ENCODE measurements at regions not wholly inside any gene's neighbourhood (a gene's known extent, or its start where the extent isn't known, plus 50 kb on each side); places are given as distances from the start of the nearest gene placed in this dataset.

GRCh38 chr4:20096911-20097310, 154.8 kb upstream of the SLIT2 start:
- Histone ChIP-seq H3K79me2 (ENCODE audit: control insufficient read depth, insufficient read depth, low read length) (no peaks in the 10 kb centered on the region), H3K4me1 (ENCODE audit: control insufficient read depth, extremely low read depth, insufficient read depth, low read length) (no peaks in the 10 kb centered on the region), H3K9ac (replicated peaks; ENCODE audit: extremely low read depth, insufficient read depth, low read length) (no peak overlapping the region), H3K4me3 (replicated peaks in 1 of 3; ENCODE audit: insufficient read depth in 1 of 3, low read depth in 1 of 3, low read length in 3 of 3) (no peak overlapping the region), H2AFZ (ENCODE audit: low read depth, low read length) (no peak overlapping the region), H3K9me1 (replicated peaks; ENCODE audit: control insufficient read depth, extremely low read depth, insufficient read depth, low read length) (no peaks in the 10 kb centered on the region), H3K9me3 (replicated peaks; ENCODE audit: control insufficient read depth, insufficient read depth, low read length) (no peaks in the 10 kb centered on the region), H3K36me3 (ENCODE audit: control insufficient read depth in 2 of 2, extremely low read depth in 1 of 2, insufficient read depth in 2 of 2, low read length in 2 of 2) (no peaks in the 10 kb centered on the region), H3K4me2 (ENCODE audit: insufficient read depth, low read length) (no peak overlapping the region), H4K20me1 (replicated peaks; ENCODE audit: control insufficient read depth, extremely low read depth, insufficient read depth, low read length) (no peaks in the 10 kb centered on the region), H3K27ac (ENCODE audit: insufficient read depth, low read depth, low read length) (no peak overlapping the region), H3K27me3 (ENCODE audit: control insufficient read depth in 2 of 2, insufficient read depth in 2 of 2, low read length in 2 of 2) (no peaks in the 10 kb centered on the region)
- ChIA-PET POLR2A (no interaction called here), CTCF (interaction anchor here (1.7 kb wide), 1 partner anchor 13 kb away, joined by 4 read pairs; no protein-coding TSS in a partner anchor)
- dilution Hi-C loops (cut with MboI; ENCODE audit: extremely low pct_ligation_motif_present, low sequenced_read_pairs) (no loop called here), intact Hi-C loops (cut with micrococcal nuclease) (no loop called here)
- TF ChIP-seq JUN (IDR thresholded peaks at IDR 0.05; ENCODE audit: borderline replicate concordance, insufficient read depth, insufficient read length, low read depth): no peak
- TF ChIP-seq EZH2 (IDR thresholded peaks at IDR 0.05; ENCODE audit: borderline replicate concordance, low read depth, low read length, severe bottlenecking): no peak
- FAIRE-seq: no peak
- no peak for DNase-seq (ENCODE audit: low read depth, low spot score)
- no TSS peak for BruUV-seq (replicated peaks)

GRCh38 chr4:20095805-20096541, 155.7 kb upstream of the SLIT2 start:
- ChIA-PET CTCF (interaction anchor here (1.7 kb wide), 1 partner anchor 14 kb away, joined by 4 read pairs; no protein-coding TSS in a partner anchor), POLR2A (no interaction called here)
- Histone ChIP-seq H3K9ac (replicated peaks; ENCODE audit: extremely low read depth, insufficient read depth, low read length) (no peak overlapping the region), H3K4me2 (ENCODE audit: insufficient read depth, low read length) (no peak overlapping the region), H3K79me2 (ENCODE audit: control insufficient read depth, insufficient read depth, low read length) (no peaks in the 10 kb centered on the region), H3K27ac (ENCODE audit: insufficient read depth, low read depth, low read length) (no peak overlapping the region), H3K9me1 (replicated peaks; ENCODE audit: control insufficient read depth, extremely low read depth, insufficient read depth, low read length) (no peaks in the 10 kb centered on the region), H3K4me1 (ENCODE audit: control insufficient read depth, extremely low read depth, insufficient read depth, low read length) (no peaks in the 10 kb centered on the region), H4K20me1 (replicated peaks; ENCODE audit: control insufficient read depth, extremely low read depth, insufficient read depth, low read length) (no peaks in the 10 kb centered on the region), H2AFZ (ENCODE audit: low read depth, low read length) (peak overlapping the region; percentile 13), H3K36me3 (ENCODE audit: control insufficient read depth in 2 of 2, extremely low read depth in 1 of 2, insufficient read depth in 2 of 2, low read length in 2 of 2) (no peaks in the 10 kb centered on the region), H3K4me3 (replicated peaks in 1 of 3; ENCODE audit: insufficient read depth in 1 of 3, low read depth in 1 of 3, low read length in 3 of 3) (no peak overlapping the region), H3K27me3 (ENCODE audit: control insufficient read depth in 2 of 2, insufficient read depth in 2 of 2, low read length in 2 of 2) (no peaks in the 10 kb centered on the region), H3K9me3 (replicated peaks; ENCODE audit: control insufficient read depth, insufficient read depth, low read length) (no peaks in the 10 kb centered on the region)
- dilution Hi-C loops (cut with MboI; ENCODE audit: extremely low pct_ligation_motif_present, low sequenced_read_pairs) (no loop called here), intact Hi-C loops (cut with micrococcal nuclease) (no loop called here)
- FAIRE-seq: no peak
- DNase-seq (ENCODE audit: low read depth, low spot score): no peak
- no TSS peak for BruUV-seq (replicated peaks)
- TF ChIP-seq CTCF (IDR thresholded peaks at IDR 0.05; ENCODE audit: extremely low read depth in 1 of 2, insufficient read depth in 1 of 2, low read depth in 1 of 2, low read length in 2 of 2) (no peak), POLR2A (IDR thresholded peaks at IDR 0.05; ENCODE audit: low read depth, low read length) (no peak), MYC (IDR thresholded peaks at IDR 0.05; ENCODE audit: low read depth, low read length) (no peak), EZH2 (IDR thresholded peaks at IDR 0.05; ENCODE audit: borderline replicate concordance, low read depth, low read length, severe bottlenecking) (no peak), GATA2 (IDR thresholded peaks at IDR 0.05; ENCODE audit: insufficient read depth, insufficient read length, low read depth, low read length) (no peak), MAX (IDR thresholded peaks at IDR 0.05; ENCODE audit: insufficient read depth, insufficient read length) (no peak), JUN (IDR thresholded peaks at IDR 0.05; ENCODE audit: borderline replicate concordance, insufficient read depth, insufficient read length, low read depth) (no peak)

Data from endothelial cell of umbilical vein (primary cell).